Ovary (tissue), 7 donors: ENCODE measurements at regions not wholly inside any gene's neighbourhood (a gene's known extent, or its start where the extent isn't known, plus 50 kb on each side); places are given as distances from the start of the nearest gene placed in this dataset.

Experiments used
- DNase-seq, 5 donors: peaks; one replicate each; pipeline ENCODE4 v3.0.0-alpha.2; 2019 to 2020
- H3K27ac ChIP-seq, 2 donors: fragments of 200-600 bp; one replicate each; pipeline versions ENCODE4 v1.5.1 to v1.8.0; 2019 to 2022
- H3K27me3 ChIP-seq: fragments of 200-600 bp; one replicate; pipeline ENCODE4 v1.8.0; 2022
- H3K36me3 ChIP-seq: fragments of 200-600 bp; sonication (generic); one replicate; pipeline ENCODE4 v1.5.1; 2019
- H3K4me1 ChIP-seq: one replicate; pipeline ENCODE4 v1.8.1; 2013; ENCODE audit warnings: mild to moderate bottlenecking, moderate library complexity; ENCODE audit not compliant: insufficient read depth
- H3K4me3 ChIP-seq: fragments of 200-600 bp; sonication (generic); one replicate; pipeline ENCODE4 v1.5.1; 2017
- H3K9me3 ChIP-seq, 2 donors: fragments of 200-600 bp in 1 of 2; sonication (generic) in 1 of 2; one replicate each; pipeline versions ENCODE4 v1.5.1 to v1.8.1; 2013 to 2019; ENCODE audit warnings: mild to moderate bottlenecking in 1 of 2, moderate library complexity in 1 of 2
- EP300 ChIP-seq: sonication (generic); formaldehyde crosslinking; IDR thresholded peaks from one replicate; pipeline ENCODE4 v1.6.1; 2017; ENCODE audit warnings: antibody characterized with exemption
- POLR2A ChIP-seq: fragments of 450-650 bp; IDR thresholded peaks from one replicate; pipeline ENCODE4 v1.6.1; 2017; ENCODE audit warnings: antibody characterized with exemption, mild to moderate bottlenecking, moderate library complexity
- WGBS, 3 donors: extraction: QIAGEN DNeasy Blood & Tissue Kit in 1 of 3; methylation state at CpG; one replicate each; pipeline versions ENCODE4 v1.1.5 to v1.1.7; 2013 to 2017; 5-methylcytosine and 5-hydroxymethylcytosine counted together
- intact Hi-C, 4 donors: fragments of 100-400 bp; cut with DNase I; formaldehyde crosslinking; loops; one replicate each; pipeline versions ENCODE4 v1.11.0 to v1.15.1; 2022 to 2023
- TF ChIP-seq, protein P1 (sequence below), 3 donors: fragments of 450-650 bp in 2 of 3; fragments of 200-600 bp in 1 of 3; IDR thresholded peaks; one replicate each; pipeline versions ENCODE4 v1.5.1 to v1.8.0; 2016 to 2022; ENCODE audit warnings: antibody characterized with exemption in 3 of 3, mild to moderate bottlenecking in 1 of 3
- donor health status: DM: no; HTN: no; CAD: no; lungs with moderate emphysema.
- donor health status: DM: no; HTN: no; CAD: no.
- donor health status: Bipolar disorder and iron deficiency.
- donor health status: DM: no; HTN: no; CAD: no.
- donor health status: DM: yes; HTN: yes; CAD: no.

DNA sequence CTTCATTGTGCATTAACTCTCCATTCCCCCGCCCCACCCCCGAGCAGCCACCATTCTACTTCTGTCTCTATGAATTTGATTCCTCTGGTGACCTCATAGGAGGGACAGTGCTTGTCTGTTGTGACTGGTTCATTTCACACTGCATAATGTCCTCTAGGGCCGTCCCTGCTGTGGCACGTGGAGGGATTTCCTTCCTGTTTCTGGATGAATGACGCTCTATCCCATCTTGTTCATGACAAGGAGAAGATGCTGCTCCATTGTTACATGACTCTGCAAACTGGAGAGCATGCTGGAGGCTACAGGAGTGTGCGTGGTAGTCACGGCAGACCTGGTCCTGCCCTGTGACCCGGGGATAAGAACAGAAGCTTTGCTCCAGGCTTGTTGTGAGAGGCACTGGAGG lies 61.3 kb downstream of the RTL6 start:
- Histone ChIP-seq H3K27ac (no peak overlapping the region), H3K4me1 (no peaks in the 10 kb centered on the region), H3K9me3 (no peaks in the 10 kb centered on the region), H3K27me3 (no peaks in the 10 kb centered on the region), H3K36me3 (no peaks in the 10 kb centered on the region), H3K4me3 (no peak overlapping the region)
- WGBS, 3 donors: 89 to 92% (median 89%) methylated on average over 7 to 8 of the region's 8 CpGs
- TF ChIP-seq, protein P1, sequence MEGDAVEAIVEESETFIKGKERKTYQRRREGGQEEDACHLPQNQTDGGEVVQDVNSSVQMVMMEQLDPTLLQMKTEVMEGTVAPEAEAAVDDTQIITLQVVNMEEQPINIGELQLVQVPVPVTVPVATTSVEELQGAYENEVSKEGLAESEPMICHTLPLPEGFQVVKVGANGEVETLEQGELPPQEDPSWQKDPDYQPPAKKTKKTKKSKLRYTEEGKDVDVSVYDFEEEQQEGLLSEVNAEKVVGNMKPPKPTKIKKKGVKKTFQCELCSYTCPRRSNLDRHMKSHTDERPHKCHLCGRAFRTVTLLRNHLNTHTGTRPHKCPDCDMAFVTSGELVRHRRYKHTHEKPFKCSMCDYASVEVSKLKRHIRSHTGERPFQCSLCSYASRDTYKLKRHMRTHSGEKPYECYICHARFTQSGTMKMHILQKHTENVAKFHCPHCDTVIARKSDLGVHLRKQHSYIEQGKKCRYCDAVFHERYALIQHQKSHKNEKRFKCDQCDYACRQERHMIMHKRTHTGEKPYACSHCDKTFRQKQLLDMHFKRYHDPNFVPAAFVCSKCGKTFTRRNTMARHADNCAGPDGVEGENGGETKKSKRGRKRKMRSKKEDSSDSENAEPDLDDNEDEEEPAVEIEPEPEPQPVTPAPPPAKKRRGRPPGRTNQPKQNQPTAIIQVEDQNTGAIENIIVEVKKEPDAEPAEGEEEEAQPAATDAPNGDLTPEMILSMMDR (IDR thresholded peaks at IDR 0.05): no peak
- no peak for TF ChIP-seq EP300
- no peak for TF ChIP-seq POLR2A
- intact Hi-C loops: no loop called here
- no peak for DNase-seq

DNA sequence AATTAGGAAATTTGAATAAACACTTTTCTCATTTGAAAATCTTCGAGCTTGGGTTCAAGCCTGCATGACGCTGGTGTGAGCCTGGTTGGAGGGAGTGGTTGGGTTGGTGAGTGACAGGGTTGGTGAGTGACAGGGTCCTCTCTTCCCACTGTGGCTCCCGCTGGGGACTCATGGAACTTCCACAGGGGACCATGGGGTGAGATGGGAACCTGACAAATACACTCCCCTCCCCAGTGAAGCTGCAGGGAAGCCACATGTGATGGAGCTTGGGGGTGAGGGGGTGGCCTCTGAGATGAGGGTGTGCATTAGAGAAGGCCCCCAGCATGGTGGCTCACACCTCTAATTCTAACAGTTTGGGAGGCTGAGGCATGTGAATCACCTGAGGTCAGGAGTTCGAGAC lies 66.8 kb downstream of the RTL6 start:
- Histone ChIP-seq H3K27me3 (no peaks in the 10 kb centered on the region), H3K9me3 (no peaks in the 10 kb centered on the region), H3K4me1 (no peaks in the 10 kb centered on the region), H3K36me3 (no peaks in the 10 kb centered on the region), H3K27ac (no peak overlapping the region), H3K4me3 (no peak overlapping the region)
- DNase-seq: no peak
- TF ChIP-seq, protein P1 (IDR thresholded peaks at IDR 0.05): no peak
- TF ChIP-seq POLR2A (no peak), EP300 (no peak)
- WGBS, 3 donors: 83 to 94% (median 90%) methylated on average over 4 of the region's 4 CpGs
- intact Hi-C loops: no loop called here

DNA sequence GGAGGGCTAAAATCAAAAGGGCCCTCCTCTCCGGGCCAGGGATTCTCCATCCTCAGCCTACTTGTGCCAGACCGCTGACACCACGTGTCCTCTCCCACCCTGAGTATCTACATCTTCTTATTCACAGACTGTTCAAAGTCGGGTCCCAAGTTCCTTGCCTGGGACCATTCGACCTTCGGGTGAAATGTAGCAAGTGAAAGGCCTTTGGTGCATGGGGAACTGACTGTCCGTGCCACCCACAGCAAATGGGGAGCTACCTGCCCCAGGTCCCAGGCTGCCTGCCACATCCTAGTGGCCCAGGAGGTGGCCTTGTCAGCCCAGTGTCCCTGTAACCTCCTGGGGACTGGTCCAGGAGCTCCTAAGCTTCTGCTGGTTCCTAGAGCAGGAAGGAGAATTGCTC lies 67.3 kb downstream of the RTL6 start:
- H3K4me3 ChIP-seq: no peak overlapping the region
- TF ChIP-seq POLR2A (no peak), EP300 (no peak)
- TF ChIP-seq, protein P1 (IDR thresholded peaks at IDR 0.05): no peak
- DNase-seq: no peak
- H3K27ac ChIP-seq: no peak overlapping the region
- no peaks in the 10 kb centered on the region for H3K4me1 ChIP-seq
- H3K27me3 ChIP-seq: no peaks in the 10 kb centered on the region
- 86 to 99% (median 95%) methylated on average over 7 of the region's 7 CpGs for WGBS, 3 donors
- intact Hi-C loops: no loop called here
- no peaks in the 10 kb centered on the region for H3K9me3 ChIP-seq
- no peaks in the 10 kb centered on the region for H3K36me3 ChIP-seq

DNA sequence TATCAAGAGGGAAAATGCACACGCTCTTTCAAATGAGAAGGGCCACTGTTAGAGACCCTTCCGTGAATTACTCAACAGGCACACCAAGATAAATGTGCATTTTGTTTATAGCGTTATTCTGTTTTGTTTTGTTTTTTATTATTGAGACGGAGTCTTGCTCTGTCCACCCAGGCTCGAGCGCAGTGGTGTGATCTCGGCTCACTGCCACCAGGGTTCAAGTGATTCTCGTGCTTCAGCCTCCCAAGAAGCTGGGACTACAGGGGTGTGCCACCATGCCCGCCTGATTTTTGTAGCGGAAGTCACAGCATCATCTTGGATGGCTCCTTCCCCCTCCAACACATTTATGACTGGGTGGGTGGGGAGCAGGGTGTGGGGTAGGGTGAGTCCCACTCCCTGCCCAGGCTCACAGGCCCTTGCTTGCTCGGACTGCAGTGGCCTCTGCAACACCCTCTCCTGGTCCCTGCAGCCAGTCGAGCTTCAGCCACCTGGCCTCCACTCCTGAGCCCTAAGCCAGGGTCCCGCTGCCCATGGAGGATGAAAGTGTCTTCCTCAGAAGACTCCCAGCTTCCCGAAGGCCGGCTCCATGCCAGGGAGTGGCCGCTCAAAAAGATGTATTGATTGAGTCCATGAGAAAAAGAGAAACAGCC lies 68.0 kb downstream of the RTL6 start:
- no peak for TF ChIP-seq EP300
- TF ChIP-seq, protein P1 (IDR thresholded peaks at IDR 0.05): no peak
- no peak for TF ChIP-seq POLR2A
- intact Hi-C loops: no loop called here
- DNase-seq: no peak

More for the DNA sequence above, 68.0 kb downstream of the RTL6 start:
- no peaks in the 10 kb centered on the region for H3K4me1 ChIP-seq
- no peaks in the 10 kb centered on the region for H3K9me3 ChIP-seq
- no peak overlapping the region for H3K4me3 ChIP-seq
- 81 to 85% (median 83%) methylated on average over 16 of the region's 16 CpGs for WGBS, 3 donors
- H3K27me3 ChIP-seq: no peaks in the 10 kb centered on the region
- no peaks in the 10 kb centered on the region for H3K36me3 ChIP-seq
- H3K27ac ChIP-seq: no peak overlapping the region
